ENCODE measurements at regions not wholly inside any gene's neighbourhood (a gene's known extent, or its start where the extent isn't known, plus 50 kb on each side); places are given as distances from the start of the nearest gene placed in this dataset.

- Histone ChIP-seq H3K27me3 (replicated peaks; ENCODE audit: insufficient read depth) (no peaks in the 10 kb centered on the region), H3K36me3 (no peaks in the 10 kb centered on the region), H3K27ac (no peak overlapping the region), H3K9me3 (no peaks in the 10 kb centered on the region), H3K4me1 (replicated peaks) (no peaks in the 10 kb centered on the region), H3K4me3 (no peak overlapping the region)
- DNase-seq (ENCODE audit: low spot score): peak; percentile 11
- 70% methylated on average over 7 of the region's 7 CpGs for WGBS
- intact Hi-C loops (cut with DNase I): no loop called here
- TF ChIP-seq POLR2AphosphoS5 (IDR thresholded peaks at IDR 0.05): no peak
- TF ChIP-seq POLR2A (IDR thresholded peaks at IDR 0.05): no peak
- TF ChIP-seq, protein P1, sequence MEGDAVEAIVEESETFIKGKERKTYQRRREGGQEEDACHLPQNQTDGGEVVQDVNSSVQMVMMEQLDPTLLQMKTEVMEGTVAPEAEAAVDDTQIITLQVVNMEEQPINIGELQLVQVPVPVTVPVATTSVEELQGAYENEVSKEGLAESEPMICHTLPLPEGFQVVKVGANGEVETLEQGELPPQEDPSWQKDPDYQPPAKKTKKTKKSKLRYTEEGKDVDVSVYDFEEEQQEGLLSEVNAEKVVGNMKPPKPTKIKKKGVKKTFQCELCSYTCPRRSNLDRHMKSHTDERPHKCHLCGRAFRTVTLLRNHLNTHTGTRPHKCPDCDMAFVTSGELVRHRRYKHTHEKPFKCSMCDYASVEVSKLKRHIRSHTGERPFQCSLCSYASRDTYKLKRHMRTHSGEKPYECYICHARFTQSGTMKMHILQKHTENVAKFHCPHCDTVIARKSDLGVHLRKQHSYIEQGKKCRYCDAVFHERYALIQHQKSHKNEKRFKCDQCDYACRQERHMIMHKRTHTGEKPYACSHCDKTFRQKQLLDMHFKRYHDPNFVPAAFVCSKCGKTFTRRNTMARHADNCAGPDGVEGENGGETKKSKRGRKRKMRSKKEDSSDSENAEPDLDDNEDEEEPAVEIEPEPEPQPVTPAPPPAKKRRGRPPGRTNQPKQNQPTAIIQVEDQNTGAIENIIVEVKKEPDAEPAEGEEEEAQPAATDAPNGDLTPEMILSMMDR (IDR thresholded peaks at IDR 0.05): peak in 3 of 4 experiments; percentile 31 to 73 (median 47)
Observed at GRCh38 chr2:117470311-117471095, 344.0 kb upstream of the DDX18 start.

- Histone ChIP-seq H3K4me1 (replicated peaks) (no peaks in the 10 kb centered on the region), H3K9me3 (no peaks in the 10 kb centered on the region), H3K4me3 (no peak overlapping the region), H3K27ac (no peak overlapping the region), H3K36me3 (no peaks in the 10 kb centered on the region), H3K27me3 (replicated peaks; ENCODE audit: insufficient read depth) (no peaks in the 10 kb centered on the region)
- intact Hi-C loops (cut with DNase I): no loop called here
- 91% methylated on average over 1 of the region's 1 CpG for WGBS
- TF ChIP-seq, protein P1 (IDR thresholded peaks at IDR 0.05): no peak
- TF ChIP-seq POLR2AphosphoS5 (IDR thresholded peaks at IDR 0.05): no peak
- TF ChIP-seq POLR2A (IDR thresholded peaks at IDR 0.05): no peak
- no peak for DNase-seq (ENCODE audit: low spot score)
Observed at GRCh38 chr2:117481608-117482007, 332.9 kb upstream of the DDX18 start.

DNA sequence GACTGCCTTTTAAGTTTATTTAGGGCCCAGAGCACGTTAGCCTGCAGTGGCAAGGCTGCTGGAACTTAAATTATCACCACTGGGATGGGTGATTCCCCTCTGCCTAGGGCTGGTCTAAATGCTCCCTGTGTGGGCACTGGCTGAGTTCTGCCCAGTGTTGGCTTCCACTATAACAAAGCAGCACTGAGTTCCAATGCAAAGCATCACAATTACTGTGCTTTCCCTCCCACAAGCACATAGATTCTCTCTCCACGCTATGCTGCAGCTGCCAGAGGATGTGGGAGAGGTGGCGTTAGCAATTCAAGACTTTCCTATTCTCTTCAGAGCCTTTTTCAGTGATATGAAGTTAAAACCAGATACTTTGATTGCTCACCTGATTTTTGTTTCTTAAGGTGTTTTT lies 328.9 kb upstream of the DDX18 start:
- no peaks in the 10 kb centered on the region for H3K36me3 ChIP-seq
- H3K4me1 ChIP-seq (replicated peaks): no peaks in the 10 kb centered on the region
- H3K4me3 ChIP-seq: no peak overlapping the region
- H3K27ac ChIP-seq: no peak overlapping the region
- WGBS: 71% methylated on average over 3 of the region's 3 CpGs
- no peak for DNase-seq (ENCODE audit: low spot score)
- TF ChIP-seq POLR2A (IDR thresholded peaks at IDR 0.05): no peak
- TF ChIP-seq, protein P1 (IDR thresholded peaks at IDR 0.05): no peak
- TF ChIP-seq POLR2AphosphoS5 (IDR thresholded peaks at IDR 0.05): no peak
- intact Hi-C loops (cut with DNase I): no loop called here
- no peaks in the 10 kb centered on the region for H3K27me3 ChIP-seq (replicated peaks; ENCODE audit: insufficient read depth)
- H3K9me3 ChIP-seq: no peaks in the 10 kb centered on the region

- Histone ChIP-seq H3K9me3 (no peaks in the 10 kb centered on the region), H3K4me1 (replicated peaks) (no peaks in the 10 kb centered on the region), H3K27me3 (replicated peaks; ENCODE audit: insufficient read depth) (no peaks in the 10 kb centered on the region)
Observed at GRCh38 chr2:117486081-117486480, 328.4 kb upstream of the DDX18 start.

More at GRCh38 chr2:117486081-117486480, 328.4 kb upstream of the DDX18 start:
- TF ChIP-seq, protein P1 (IDR thresholded peaks at IDR 0.05): no peak
- TF ChIP-seq POLR2A (IDR thresholded peaks at IDR 0.05) (no peak), POLR2AphosphoS5 (IDR thresholded peaks at IDR 0.05) (no peak)
- no peaks in the 10 kb centered on the region for H3K36me3 ChIP-seq
- H3K27ac ChIP-seq: no peak overlapping the region
- H3K4me3 ChIP-seq: no peak overlapping the region
- 57% methylated on average over 2 of the region's 2 CpGs for WGBS
- no peak for DNase-seq (ENCODE audit: low spot score)
- intact Hi-C loops (cut with DNase I): no loop called here
